ENCODE measurements at regions not wholly inside any gene's neighbourhood (a gene's known extent, or its start where the extent isn't known, plus 50 kb on each side); places are given as distances from the start of the nearest gene placed in this dataset.
"Not testable (repeated sequence)": the region's sequence is repeated elsewhere in the genome, so short reads cannot be mapped to it uniquely, and the experiment has no call there.

DNA sequence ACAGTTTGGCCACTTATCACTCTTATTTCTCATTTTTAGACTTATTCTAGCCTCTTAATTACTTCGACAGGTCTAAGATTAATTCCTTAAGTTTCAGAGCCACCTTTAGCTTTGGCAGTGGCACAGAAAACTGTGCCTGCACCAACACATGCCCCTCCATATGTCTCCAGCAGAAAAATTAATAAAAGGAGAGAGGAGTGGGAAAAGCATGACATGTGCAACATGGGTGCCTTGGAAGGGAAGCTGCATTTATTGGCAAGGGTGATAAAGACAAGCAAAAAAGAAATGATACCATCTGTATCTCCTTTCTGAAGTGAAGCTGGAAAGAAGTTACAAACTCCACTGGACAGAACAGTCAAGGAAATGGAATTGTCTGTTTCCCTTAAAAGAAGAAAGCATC is 121.7 kb upstream of the CFAP20DC start:
- DNase-seq (ENCODE audit: low read depth in 2 of 3, low spot score in 2 of 3): no peak

DNA sequence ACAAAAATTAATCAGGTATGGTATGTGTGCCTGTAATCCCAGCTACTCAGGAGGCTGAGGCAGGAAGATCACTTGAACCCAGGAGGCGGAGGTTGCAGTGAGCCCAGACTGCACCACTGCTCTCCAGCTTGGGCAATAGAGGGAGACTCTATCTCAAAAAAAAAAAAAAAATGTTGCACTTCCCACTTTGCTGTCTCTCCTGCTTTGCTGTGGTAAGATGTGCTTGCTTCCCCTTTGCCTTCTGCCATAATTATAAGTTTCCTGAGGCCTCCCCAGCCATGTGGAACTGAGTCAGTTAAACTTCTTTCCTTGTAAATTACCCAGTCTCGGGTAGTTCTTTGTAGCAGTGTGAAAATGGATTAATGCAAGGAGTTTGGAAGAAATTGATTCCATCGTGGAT is 120.3 kb upstream of the CFAP20DC start:
- not testable (repeated sequence) for DNase-seq (ENCODE audit: low read depth in 2 of 3, low spot score in 2 of 3)

DNA sequence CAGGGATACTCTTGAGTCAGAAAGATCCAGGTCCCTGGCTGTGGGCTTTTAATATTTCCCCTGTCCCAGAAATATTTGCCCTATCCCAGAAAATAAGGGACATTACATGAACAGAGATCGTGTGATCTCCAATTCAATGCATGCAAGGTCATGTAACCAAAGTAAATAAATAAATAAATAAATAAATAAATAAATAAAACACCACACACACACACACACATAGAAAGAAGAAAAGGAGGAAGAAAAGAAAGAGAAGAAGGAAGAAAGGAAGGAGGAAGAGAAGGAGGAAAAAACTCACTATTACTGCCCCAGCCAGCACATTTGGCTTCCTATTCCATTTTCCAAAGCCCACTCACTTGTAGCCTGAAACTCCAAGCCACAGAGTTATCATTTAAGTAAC is 117.9 kb upstream of the CFAP20DC start:
- no peak for DNase-seq (ENCODE audit: low read depth in 2 of 3, low spot score in 2 of 3)

DNA sequence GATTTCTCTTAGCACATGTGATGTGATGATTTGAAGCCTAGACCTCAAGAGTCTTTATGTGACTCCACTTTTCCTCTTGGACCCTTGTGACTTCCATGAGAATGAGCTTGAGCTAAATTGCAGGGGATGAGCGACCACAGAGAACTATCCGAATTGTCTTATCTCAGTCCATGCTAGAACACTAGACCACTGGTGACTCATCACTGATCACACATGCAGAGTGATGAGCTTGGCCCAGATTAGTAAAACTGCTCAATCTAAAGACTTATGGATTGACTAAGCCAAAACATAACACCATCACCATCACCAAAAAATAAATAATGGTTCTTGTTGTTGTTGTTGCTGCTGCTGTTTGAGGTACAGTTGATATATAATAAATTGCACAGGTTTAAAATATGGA is 114.1 kb upstream of the CFAP20DC start:
- DNase-seq (ENCODE audit: low read depth in 2 of 3, low spot score in 2 of 3): no peak

DNA sequence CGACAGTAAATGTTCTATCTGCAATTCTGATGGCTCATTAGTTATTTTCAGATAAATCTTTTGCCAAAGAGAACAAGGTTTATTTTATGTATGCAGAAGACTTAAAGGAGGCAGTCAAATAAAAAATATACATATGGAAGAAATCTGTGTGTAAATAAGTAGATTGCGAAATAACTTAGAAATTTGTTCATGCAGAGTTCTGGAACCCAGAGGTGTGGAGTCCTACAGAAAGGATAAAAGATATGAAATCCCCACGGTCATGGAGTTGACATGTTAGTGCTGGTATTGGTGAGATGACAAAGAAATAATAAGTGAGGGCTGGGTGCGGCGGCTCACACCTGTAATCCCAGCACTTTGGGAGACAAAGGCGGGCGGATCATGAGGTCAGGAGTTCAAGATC is 111.2 kb upstream of the CFAP20DC start:
- no peak for DNase-seq (ENCODE audit: low read depth in 2 of 3, low spot score in 2 of 3)

DNA sequence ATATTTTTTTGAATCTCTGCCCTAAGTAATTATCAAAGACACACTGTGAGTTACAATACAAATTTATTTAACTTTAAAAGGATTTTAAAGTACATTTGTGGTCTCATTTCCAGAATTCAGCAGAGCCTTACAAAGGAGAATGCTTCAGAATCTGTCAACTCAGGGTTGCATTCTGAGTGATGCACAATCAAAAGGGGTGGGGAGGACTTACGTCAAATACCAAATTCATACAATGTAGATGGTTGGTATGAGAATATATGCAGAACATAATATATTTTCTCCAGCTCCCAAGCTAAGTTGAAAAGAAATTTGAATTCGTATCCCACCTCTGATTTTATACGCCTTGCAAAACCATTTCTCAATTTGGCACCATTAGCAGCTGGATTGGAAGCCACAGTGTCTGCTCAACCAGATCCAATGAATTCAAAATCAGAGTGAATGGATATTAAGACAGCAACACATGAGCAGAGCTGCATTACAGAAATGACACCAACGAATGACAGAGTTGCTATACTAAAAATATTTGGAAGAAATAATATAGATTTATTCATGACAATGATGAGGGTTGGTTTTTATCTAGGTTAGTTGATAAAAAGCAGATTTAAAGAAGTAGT is 110.4 kb upstream of the CFAP20DC start:
- no peak for DNase-seq (ENCODE audit: low read depth in 2 of 3, low spot score in 2 of 3)

DNA sequence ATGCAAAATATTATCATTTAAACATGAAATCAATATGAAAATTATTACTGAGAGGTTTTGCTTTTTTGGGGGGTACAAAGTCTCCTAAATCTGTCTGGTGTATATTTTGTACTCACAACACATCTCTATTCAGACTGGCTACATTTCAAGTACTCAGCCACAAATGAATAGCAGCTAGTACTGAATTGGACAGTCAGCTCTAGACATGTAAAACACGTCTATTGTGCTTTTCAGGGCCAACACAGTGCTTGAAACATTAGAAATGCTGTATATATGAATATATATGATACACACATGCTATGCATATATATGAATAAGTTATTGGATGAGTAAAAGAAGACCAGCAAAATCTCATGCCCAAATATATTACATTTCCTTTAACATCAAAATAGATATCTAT is 103.8 kb upstream of the CFAP20DC start:
- no peak for DNase-seq (ENCODE audit: low read depth in 2 of 3, low spot score in 2 of 3)

DNA sequence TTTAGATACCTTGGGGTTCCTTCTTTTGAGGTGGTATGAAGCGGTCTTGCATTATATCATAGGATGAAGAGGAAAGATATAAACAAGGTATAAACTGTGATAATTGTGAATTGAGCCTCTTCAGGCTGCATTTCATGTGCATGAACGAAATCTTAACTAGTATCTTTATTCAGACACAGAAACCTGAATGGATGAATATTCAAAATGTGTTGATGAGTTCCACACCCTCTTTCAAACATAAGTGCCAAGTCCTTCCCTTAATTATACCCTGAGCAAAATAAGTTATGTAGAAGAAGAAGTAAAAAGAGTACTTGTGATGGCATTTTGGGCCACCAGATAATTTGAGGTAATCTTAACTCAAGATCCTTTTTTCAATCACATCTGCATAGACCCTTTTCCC is 103.1 kb upstream of the CFAP20DC start:
- DNase-seq (ENCODE audit: low read depth in 2 of 3, low spot score in 2 of 3): no peak

DNA sequence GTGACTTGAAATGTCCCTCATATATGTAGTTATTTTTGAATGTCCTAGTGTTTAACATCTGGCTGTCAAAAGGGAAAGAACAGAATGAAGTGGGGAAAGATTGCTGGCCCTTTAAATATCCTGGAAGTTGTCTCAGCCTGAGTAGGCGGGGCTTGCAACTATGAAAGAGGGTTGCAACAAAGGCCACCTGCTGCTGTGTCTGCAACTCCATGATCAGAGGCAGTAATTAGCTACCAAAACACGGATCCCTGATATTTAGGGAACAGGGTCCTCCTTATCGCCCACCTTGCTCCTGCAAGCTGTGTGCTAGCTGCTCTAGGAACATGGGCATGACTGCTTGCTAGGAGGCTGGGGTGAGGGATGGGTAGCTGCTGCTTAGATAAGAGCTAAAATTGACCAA is 100.2 kb upstream of the CFAP20DC start:
- DNase-seq (ENCODE audit: low read depth in 2 of 3, low spot score in 2 of 3): no peak

DNA sequence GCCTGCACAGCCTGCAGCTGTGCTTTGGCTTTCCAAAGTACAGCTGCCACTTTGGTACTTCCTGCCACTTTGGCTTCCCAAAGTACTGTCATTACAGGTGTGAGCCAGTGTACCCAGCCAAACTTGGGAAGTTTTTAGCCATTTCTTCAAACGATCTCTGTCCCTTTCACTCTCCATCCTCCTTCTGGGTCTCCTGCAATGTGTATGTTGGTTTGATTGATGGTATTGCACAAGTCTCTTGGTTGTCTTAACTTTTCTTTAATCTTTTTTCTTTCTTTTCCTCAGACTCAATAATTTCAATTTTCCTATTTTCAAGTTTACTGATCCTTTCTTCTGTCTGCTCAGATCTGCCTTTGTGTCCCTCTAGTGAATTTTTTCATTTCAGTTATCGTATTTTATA is 99.3 kb upstream of the CFAP20DC start:
- DNase-seq (ENCODE audit: low read depth in 2 of 3, low spot score in 2 of 3): no peak

DNA sequence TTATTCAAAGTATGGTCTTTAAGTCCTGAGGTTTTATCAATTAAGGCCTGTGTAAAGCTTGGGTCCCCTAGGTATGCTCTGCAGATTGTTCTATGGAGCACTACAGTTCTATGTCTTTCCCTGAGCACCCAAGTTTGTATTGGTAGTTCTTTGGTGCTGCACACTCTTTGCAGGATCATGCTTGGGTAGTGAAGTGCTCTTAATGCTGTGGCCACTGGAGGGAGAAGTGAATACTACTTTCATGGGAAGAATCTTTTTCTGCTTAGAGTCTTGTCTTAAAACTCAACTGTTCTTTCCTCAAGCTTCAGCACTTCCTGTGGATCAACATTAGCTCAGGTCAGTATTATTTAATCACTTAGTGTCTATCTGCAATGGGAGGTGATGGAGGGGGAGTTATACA is 93.6 kb upstream of the CFAP20DC start:
- no peak for DNase-seq (ENCODE audit: low read depth in 2 of 3, low spot score in 2 of 3)

DNA sequence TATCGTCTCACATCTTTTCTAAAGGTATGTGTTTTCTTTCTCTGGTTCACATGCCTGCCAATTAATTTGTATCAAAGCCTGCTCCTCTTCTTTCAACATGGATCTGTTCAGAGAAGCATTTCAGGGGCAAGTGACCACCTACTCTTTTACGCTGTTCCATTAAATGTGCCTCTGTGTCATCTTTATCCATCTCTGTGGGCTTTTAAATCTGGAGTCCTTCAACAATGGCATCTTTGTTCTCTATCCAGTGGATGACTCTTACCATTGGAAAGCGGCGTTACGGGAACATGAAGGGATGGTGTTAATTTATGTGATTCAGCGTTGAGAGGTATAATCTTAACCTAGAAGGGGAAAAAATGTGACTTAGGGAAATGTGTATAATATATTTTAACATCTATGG is 92.7 kb upstream of the CFAP20DC start:
- DNase-seq (ENCODE audit: low read depth in 2 of 3, low spot score in 2 of 3): no peak

DNA sequence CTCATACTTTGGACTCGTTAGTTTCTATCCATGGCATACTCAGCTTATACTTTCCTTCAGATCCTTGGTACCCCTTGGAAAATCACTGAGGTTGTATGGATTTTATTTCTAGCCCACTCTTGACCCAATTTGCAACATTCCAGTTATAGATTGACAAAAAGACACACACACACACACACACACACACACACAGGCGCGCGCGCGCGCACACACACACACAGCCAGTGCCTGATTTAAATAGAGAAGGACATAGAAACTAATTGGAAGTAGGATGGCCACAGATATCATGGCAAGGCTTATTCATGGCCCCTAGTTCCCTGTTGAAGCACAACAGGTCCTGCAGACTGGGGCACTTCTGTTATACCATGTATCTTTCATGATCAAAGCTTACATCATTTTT is 89.1 kb upstream of the CFAP20DC start:
- no peak for DNase-seq (ENCODE audit: low read depth in 2 of 3, low spot score in 2 of 3)

DNA sequence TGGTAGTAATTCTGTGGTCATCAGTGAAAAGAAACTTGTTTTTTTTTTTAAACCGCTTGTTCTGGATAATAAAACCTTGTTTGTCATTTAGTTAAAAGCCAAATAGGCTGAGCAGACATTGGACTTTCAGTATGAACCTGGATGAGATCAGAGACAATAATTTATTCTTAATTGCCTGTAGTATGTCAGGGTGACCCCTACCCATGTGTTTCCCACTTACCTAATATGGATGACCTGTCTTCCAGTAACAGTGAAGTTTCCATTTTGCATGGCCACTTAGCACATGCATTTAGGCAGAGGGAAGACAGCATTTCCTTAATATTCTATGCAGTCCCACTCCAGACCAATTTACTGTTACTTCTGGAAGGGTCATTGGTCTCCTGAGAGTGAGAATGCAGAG is 87.6 kb upstream of the CFAP20DC start:
- no peak for DNase-seq (ENCODE audit: low read depth in 2 of 3, low spot score in 2 of 3)

DNA sequence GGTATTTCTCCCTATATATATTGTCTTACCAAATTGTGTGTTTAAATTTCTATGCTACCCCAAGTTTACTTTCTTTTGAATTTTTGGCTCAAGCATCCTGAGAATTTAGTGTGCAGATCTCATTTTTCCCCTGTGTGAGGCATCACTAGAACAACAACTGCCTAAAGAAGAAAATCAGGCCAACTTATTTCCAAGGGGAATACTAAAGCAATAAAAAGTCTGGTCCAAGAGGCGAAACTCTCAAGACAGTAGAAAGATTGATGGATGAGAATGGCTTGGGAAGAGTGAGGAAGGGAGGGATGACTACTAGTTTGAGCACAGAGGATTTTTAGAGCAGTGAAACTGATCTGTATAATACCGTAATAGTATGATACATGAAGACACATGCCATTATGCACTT is 86.3 kb upstream of the CFAP20DC start:
- DNase-seq (ENCODE audit: low read depth in 2 of 3, low spot score in 2 of 3): no peak

DNA sequence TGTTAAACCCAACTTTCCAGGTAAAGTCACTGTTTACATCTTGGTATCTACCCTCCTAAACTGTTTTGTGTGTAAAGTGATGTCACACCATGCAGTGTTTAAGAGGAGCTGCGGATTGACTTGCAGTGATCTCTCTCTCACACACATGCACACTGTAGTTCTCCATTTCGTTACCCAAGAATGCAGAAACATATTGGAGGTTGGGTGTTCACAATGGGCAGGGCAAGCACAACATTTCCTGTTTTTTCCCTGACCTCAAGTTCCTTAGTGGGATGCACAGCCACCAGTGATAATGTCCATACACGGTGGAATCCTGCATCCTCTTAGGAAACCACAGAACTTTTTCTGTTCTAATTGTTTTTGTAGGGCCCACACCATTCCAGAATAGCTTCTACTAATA is 85.3 kb upstream of the CFAP20DC start:
- DNase-seq (ENCODE audit: low read depth in 2 of 3, low spot score in 2 of 3): no peak

DNA sequence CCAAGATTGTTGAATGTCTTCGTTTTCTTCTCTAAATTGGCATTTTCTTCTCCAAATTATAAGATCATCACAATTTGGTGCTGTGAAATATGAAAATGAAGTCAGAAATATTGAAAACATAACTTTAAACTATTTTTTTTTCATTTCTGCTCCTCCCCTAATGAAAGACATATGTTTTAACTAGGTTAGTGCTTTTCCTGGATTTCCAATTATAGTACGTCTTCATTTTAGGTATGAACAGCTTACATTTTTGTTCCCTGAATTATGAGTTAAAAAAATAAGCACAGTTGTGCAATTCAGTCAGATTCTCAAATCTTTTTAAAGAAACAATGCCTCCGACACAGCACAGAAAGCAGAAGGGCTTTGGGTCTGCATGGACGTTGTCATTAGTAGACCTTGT is 83.5 kb upstream of the CFAP20DC start:
- DNase-seq (ENCODE audit: low read depth in 2 of 3, low spot score in 2 of 3): no peak

DNA sequence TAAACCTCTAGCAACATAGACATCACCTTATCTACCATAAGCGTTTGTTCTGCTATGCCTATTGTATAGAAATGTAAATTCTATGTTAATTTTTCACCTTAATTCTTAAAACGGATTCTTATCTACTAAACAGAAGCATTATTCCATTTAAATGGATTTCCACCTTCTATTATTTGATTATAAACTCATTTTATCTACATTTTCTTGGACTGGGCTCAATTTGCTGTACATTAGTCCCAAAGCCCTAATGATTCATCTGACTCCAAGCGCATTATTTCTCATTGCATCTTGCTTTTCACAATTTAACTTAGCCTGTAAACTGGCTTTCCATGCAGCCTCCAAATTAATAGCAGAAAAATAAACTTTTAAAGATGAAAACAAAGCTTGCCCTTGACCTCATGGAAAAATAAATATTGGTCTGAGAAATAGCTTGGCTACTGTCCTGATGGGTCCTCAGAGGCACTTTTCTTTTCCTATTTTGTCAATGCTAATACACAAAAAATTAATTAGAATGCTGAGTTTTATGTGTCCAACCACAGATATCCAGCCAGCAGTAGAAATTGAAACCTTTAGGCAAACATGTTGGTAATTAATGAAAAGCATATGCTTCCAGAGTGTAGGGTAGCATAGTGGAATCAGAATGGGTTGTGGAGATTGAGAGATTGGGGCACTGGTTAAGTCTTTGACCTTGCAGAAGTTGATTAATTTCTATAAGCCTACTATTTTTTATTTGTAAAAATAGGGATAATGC is 81.4 kb upstream of the CFAP20DC start:
- DNase-seq (ENCODE audit: low read depth in 2 of 3, low spot score in 2 of 3): no peak

DNA sequence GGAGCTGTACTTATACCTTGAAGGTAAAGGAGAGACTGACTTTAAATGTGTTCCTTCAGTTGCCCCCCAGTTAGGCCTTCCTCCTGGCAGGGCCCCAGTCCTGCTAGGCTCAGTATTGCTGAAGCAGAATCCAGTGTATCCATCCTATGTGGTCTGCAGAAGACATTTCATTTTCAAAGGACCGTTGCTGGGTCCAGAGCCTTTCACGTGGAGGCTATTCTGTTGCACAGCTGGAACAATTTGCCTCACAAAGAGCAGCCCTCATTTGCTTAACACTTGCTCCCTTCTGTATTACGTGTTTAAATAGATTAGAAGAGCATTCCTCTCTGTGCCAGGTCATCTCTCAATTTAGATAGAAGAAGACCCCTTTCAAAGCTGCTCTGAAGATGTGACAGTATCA is 78.9 kb upstream of the CFAP20DC start:
- no peak for DNase-seq (ENCODE audit: low read depth in 2 of 3, low spot score in 2 of 3)

DNA sequence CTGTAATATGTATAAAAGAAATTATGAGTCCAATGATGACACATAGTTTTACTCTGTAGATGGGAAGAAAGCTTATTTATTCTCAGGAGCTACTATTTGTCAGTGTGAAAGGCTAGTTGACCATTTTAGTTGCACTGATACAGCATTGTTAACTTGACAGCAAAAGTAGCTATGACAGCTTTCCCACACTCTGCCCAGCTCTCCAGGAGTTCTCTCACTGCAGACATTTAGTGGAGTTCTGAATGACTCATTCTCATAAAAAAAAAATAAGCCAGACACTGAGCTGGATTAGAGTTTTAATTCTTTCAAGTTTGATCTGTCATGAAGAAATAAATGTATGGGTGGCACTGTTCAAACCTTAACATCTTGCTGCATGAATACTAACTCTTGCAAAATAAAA is 77.2 kb upstream of the CFAP20DC start:
- DNase-seq (ENCODE audit: low read depth in 2 of 3, low spot score in 2 of 3): no peak

DNA sequence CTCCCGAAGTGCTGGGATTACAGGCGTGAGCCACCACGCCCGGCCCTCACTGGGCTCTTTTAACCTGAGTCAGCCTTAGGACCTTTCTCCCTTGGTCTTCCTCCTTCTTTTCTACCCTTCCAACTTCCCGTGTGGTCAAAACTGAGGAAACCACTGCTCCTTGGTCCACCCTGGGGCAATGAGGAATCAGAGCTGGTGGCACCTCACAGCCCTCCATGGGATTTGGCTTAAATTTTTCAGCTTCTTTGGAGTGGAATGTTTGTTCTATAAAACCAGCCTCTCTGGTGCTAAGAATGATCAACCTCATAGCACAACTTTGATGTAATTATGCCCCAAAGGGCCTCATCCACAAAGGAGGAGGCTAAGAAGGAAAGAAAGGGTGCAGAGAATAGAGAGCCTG is 76.6 kb upstream of the CFAP20DC start:
- DNase-seq (ENCODE audit: low read depth in 2 of 3, low spot score in 2 of 3): no peak

DNA sequence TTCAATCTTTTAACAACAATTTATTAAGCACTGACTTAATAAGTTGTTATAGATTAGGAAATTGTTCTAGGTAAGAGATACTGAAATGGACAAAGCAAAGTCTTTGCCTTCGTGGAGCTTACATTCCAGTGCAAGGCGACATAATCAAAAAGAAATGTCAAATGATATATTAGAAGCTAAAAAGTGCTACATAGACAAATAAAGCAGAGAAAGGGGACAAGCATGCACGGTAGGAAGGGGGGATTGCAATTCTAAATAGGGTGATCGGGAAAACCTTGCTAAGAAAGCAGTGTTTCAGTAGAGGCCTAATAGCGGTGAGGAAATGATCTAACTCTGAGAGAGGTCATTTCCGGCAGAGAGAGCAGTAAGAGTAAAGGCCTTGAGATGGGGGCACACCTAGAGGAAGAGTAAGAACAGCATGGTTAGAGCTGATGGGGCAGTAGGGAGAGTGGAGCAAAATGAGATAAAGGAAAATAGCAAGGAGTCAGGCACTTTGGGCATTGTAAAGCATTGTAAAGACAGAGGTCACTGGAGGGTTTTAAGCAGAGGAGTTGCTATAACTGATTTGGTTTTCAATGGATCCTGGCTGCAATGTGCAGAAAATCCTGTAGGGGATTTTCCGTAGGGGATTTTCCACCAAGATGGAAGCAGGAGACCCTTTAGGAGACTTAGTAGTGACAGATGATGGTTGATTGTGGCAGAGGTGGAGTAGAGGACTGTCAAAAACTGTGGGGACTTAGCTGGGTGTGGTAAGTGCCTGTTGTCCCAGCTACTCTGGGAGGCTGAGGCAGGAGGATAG is 71.7 kb upstream of the CFAP20DC start:
- DNase-seq (ENCODE audit: low read depth in 2 of 3, low spot score in 2 of 3): no peak

All from hematopoietic multipotent progenitor cell (in vitro differentiated cells).